ENCODE measurements at regions not wholly inside any gene's neighbourhood (a gene's known extent, or its start where the extent isn't known, plus 50 kb on each side); places are given as distances from the start of the nearest gene placed in this dataset.

DNA sequence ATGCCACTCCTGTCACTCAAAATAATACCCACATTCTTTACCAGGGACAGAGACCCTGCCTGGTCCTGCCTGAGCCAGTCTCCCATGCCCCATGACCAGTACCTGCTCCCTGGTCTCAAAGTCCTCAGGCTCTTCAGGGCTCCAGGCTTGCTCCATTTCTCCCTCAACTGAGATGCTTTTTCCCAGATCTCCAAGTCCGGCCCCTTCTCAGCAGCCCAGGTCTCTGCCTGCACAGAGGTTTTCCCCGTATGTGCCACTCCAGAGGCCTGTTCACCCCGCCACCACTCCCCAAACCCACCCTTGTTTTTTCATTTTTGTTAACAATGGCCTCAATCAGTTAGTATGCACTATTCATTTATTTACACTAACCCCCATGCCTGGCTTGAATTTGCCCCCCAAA is 499.5 kb upstream of the MYT1L start:
- DNase-seq (ENCODE audit: low read depth): no peak

DNA sequence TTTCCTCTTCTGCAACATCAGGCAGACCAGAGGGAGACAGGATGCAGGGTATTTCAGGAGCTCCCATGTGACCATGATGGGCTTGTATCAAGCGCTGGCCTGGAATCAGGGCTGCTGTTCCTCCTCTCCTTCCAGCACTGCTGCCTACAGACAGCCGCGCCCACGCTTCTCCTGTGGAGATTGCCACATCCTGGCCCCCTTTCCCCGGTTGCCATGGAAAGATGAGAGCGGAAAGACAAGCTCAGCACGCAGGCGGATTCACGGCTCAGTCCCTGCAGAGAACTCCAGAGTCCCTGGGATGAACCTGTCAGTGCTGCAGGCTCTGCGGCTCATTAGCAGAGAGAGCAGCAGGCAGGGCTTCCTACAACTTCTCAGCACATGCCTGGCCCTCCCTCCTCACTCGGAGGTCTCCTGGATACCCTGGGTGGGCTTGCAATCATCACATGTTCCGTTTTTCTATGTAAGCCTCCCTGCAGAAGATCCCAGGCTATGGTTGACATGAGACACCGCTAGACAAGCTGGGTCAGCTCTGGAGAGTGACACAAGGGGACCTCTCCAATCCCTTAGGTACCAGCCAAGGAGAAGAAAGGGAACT is 497.8 kb upstream of the MYT1L start:
- no peak for DNase-seq (ENCODE audit: low read depth)

DNA sequence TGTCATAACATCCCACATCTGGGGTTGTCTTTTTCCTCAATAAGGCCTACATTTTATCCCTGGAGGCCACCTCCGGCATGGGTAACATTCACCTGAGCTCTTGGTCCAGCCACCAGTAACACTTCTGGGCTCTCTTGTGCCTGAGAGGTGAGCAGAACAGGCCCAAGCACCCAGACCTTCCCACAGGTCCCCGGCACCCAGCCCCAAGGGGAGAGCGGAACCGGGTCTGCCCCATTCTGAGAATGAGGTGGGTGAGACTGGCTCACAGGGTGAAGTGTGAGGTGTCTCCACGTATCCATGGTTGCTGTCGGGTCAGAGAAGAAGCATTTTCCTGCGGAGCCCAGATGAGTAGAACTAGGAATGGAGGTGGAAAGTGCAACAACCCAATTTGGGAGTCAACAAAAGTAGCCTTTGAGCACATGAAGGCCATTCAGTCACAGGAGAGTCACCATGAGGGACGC is 496.7 kb upstream of the MYT1L start:
- DNase-seq (ENCODE audit: low read depth): no peak

DNA sequence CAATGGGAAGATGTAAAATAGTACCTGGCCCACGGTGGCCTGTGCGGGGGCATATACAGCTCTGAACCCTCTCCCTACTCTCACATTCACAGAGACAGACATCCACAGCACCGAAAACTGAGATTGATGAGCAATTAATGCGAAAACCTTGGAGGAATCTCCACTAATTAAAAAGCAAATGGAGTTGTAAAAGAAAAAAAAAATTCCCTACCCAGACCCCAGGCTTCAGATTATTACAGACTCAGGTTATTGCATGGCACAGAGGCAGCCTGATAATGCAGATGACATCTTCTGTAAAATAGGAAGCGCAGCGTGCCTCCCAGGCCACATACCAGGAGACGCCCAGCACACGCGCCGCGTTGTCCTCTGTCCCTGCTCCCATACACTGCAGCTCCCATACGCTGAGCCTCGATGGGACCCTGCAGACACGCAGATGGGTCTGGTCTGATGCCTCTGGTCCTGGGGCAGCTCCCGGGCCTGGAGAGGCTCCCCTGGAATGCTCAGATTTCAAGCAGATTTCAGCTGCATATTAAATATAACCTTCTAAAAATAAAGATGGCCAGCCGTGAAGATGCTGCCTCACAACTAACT is 496.1 kb upstream of the MYT1L start:
- DNase-seq (ENCODE audit: low read depth): no peak

GRCh38 chr2:2826621-2827020 is 495.5 kb upstream of the MYT1L start:
- no peak for DNase-seq (ENCODE audit: low read depth)

DNA sequence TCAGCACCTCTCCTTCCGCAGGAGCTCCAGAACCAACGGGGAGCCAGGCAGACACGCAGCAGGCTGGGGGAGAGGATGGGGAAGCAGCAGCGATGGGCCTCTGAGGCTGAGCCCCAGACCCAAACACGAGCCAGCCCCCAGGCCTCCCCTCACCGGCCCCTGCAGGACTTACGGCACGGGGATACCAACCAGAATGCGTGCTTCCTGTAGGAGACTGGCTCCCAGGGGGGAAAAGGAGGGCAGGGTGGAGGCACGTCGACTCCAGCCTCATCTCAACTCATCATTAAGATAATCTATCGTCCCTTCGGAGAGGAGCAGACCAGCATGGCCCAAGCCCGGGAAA is 495.1 kb upstream of the MYT1L start:
- DNase-seq (ENCODE audit: low read depth): no peak

- DNase-seq (ENCODE audit: low read depth): no peak
These were observed 494.6 kb upstream of the MYT1L start for GRCh38 chr2:2825516-2826208.

GRCh38 chr2:2825062-2825461 is 494.0 kb upstream of the MYT1L start:
- DNase-seq (ENCODE audit: low read depth): no peak

DNA sequence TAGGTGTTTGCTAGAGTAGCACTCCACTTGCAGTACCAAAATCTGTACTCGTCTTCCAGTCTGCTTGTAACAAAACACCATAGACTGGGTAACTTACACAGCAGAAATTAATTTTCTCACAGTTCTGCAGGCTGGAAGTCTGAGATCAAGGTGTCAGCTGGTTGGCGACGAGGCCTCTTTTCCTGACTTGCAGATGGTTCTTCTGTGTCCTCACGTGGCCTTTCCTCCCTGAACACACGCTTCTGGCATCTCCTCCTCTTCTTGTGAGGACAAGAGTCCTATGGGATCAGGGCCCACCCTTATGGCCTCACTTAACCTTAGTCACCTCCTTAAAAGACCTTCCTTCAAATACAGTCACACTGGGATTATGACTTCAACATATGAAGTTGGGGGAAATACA is 493.5 kb upstream of the MYT1L start:
- no peak for DNase-seq (ENCODE audit: low read depth)

DNA sequence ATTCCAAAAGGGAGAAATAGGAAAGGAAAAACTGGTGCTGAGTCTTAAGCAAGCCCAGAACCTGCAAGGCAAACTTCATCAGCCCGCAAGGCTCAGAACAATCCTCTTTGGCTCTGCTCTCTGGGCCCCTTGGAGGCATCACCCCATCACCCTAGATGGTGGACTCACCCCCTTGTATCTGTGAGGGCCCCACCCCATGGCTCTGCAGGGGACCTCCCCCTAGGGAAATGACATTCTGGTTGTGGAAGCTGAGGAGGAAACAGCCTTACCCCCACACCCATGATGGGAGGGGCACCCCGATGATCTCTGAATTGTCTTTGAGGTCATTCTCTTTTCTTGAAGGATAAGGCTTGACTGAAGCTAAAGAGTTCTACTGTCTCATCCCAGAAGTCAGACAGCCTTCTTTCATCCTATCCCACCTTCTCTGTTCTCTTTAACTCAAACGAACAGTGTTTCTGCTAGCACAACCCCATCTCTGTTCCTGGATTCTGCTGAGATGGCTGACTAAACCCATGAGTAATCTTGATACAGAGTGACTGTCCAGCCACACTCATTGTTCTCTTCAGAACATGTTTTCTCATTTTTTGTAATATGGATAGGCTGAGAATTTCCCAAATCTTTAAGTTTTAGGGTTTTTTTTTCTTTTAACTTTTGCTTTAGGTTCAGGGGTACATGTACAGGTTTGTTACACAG is 492.1 kb upstream of the MYT1L start:
- DNase-seq (ENCODE audit: low read depth): no peak

- DNase-seq (ENCODE audit: low read depth): no peak
These were observed 491.1 kb upstream of the MYT1L start for GRCh38 chr2:2822143-2822542.

DNA sequence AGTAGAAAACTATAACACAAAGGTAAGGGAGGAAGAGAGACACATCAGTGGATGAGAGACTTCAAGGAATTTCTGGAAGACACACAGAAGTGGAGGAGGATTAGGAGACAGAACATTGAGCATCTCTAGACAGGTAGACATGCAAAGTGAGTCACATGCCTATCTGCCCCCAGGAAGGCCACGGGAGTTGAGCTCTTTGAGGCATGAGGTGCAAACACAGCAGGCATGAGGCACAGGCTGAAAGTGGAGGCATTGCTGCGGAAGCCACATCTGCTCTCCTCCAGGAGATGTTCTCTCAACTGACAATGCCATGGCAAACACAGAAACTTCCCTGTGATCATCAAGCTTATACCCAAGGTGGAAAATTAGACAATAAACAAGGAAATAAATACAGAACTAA is 481.6 kb upstream of the MYT1L start:
- DNase-seq (ENCODE audit: low read depth): no peak

DNA sequence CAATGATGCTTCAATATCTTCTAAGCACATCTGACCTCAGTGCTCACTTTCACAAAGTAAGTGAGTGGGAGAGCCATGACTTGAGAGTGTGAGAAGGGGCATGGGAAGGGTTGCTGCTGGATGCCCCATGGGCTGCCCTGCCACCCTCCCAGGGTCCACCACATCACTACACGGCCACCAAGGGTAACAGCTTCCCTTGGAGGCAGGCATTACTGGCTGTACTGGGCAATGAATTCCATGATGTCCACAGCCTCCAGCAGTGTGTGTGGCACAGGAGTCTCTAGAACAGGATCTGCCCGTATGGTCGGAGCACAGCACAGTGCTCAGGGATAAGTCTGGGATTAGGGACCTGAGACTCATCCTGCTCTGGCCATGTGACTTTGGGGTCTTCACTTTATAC is 481.0 kb upstream of the MYT1L start:
- DNase-seq (ENCODE audit: low read depth): no peak

- DNase-seq (ENCODE audit: low read depth): no peak
These were observed 479.4 kb upstream of the MYT1L start for GRCh38 chr2:2810504-2810903.

DNA sequence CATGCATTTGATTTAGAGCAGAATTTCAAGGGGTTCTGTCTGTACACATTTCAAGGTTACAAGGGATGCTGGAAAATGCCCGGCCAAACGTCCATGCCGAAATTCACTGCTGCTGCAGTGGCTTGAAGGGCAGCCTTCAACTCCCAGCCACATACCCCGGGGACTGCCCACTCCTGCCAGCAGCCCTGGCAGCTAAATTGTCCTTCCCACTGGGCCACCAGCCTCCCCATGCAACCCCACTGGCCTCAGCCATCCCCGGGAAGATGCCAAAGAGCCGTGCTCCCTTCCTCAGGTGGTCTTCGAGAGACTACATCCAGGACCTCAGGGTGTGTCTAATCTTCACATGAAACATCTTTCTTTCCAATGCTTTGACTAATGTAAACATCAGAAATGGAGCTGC is 478.7 kb upstream of the MYT1L start:
- no peak for DNase-seq (ENCODE audit: low read depth)

- DNase-seq (ENCODE audit: low read depth): no peak
These were observed 477.5 kb upstream of the MYT1L start for GRCh38 chr2:2808551-2809058.

GRCh38 chr2:2806711-2807110 is 475.6 kb upstream of the MYT1L start:
- DNase-seq (ENCODE audit: low read depth): no peak

DNA sequence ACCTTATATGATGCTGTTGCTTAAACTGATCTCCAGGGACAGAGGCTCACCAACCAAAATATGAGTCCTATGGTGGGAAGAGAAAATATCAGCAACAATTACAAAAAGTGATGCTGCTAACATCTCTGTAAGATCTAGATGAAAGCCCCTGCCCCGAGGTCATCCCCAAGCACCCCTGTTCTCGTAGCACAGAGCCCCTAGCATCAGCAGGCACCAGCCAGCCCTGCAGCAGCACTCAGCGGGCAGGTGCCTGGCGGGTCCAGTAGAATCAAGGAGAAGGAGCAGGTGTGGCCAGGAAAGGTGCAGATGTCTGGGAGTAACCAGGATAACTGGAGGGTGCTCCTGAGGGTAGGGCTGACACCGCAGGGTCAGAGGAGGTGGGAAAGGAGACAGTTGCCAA is 474.2 kb upstream of the MYT1L start:
- no peak for DNase-seq (ENCODE audit: low read depth)

- DNase-seq (ENCODE audit: low read depth): no peak
These were observed 473.5 kb upstream of the MYT1L start for GRCh38 chr2:2804528-2804927.

- DNase-seq (ENCODE audit: low read depth): no peak
These were observed 470.4 kb upstream of the MYT1L start for GRCh38 chr2:2801458-2801857.

GRCh38 chr2:2800697-2801096 is 469.6 kb upstream of the MYT1L start:
- DNase-seq (ENCODE audit: low read depth): no peak

DNA sequence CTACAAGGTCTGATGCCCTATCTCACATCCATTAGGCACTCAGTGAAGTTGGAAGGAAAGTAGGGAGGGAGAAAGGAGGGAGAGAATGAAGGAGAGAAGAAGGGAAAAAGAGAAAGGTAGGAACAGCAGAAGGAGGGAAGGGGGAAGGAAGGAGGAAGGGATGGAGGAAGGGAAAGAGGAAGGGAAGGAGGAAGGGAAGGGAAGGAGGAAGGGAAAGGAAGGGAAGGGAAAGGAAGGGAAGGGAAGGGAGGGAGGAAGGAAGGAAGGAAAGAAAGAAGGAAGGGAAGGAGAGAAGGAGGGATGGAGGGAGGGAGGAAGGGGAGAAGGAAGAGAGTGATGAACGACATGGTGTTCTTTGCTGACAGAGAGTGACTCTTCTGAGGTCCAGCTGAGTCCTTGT is 468.9 kb upstream of the MYT1L start:
- DNase-seq (ENCODE audit: low read depth): no peak

DNA sequence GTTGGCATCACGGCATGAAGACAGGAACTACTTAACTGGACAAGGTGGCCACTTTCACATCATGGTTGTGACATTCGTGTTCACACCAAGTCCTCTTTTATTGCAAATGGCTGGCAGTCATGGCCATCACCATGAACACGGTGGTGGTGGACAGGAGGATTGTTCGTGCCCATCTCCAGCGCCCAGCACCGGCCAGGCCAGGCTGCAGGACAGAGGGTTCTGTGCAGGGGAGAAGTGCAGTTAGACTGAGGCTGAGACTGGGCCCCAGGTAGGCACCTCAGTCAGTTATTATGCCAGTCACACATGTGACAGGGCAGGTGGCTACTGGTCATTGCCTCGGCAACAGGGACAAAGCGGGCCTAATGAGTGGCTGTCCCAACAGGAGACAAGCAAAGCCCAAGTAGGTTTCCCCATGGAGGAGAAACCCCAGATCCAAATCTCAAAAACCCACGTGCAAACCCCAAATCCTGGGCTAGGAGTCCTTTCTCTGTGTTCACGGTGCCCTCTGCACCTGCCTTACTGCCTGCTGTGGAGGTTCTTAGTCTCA is 468.1 kb upstream of the MYT1L start:
- DNase-seq (ENCODE audit: low read depth): no peak
